ENCODE measurements at regions not wholly inside any gene's neighbourhood (a gene's known extent, or its start where the extent isn't known, plus 50 kb on each side); places are given as distances from the start of the nearest gene placed in this dataset.
"Not testable (repeated sequence)": the region's sequence is repeated elsewhere in the genome, so short reads cannot be mapped to it uniquely, and the experiment has no call there.

- intact Hi-C loops (cut with micrococcal nuclease), result no loop called here
These were observed 80.3 kb upstream of the PWP1 start for GRCh38 chr12:107605293-107605692.

DNA sequence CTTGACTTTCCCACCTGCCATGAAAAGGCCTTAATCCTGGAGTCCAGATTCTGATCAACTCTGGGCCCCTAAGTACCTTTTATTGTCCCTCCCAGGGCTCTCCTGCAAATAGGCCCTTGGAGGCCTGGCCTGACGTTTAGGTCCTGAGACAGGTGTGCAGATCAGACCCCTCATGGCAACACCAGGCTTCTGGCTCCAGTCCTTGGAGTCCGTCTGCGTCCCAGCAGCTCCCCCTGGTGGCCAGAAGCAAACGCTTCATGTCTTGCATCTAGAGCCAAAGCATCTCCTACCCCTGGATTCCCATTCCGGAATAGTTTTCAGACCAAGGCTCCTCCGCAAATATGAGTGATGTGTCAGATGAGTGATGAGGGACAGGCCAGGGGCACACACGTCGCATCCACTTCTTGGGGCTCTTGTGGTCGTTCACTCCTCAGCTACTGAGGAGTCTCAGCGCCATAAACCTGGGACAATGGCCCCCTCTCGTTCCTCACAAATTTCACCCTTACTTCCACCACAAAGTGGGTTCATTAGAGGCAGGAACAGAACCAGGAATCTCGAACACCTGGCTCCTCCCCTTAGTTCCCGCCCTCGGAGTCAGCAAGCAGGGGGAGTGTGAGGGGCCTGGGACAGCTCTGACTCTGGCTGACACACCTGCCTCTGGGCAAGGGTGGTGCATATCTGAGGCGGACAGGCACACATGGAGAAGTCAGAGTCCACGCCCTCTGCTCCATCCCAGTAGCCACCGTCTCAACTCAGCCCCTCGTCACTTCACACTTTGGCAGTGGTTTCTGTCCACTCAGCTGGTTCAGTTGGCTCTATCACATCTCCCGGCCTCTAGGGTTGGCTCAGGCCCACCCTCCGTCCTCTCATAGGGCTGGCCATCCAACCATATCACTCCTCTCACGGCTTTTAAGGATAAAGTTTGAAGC lies 77.9 kb upstream of the PWP1 start:
- intact Hi-C loops (cut with micrococcal nuclease), result loop anchor here (1.0 kb wide), 6 partner anchors 202 to 528 kb away; a partner anchor contains a TSS

DNA sequence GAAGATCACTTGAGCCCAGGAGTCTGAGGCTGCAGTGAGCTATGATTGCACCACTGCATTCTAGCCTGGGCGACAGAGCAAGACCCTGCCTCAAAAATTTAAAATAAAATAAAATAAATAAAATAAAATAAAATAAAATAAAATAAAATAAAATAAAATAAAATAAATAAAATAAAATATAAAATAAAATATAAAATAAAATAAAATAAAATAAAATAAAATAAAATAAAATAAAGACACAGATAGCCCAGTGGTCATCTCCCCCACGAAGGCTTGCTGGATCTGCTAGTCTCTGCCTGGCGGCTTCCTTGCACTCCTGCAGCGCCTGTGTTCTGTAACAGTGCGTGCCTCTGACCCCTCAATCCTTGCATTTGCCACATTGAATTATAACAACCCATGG lies 76.8 kb upstream of the PWP1 start:
- intact Hi-C loops (cut with micrococcal nuclease), result not testable (repeated sequence)

DNA sequence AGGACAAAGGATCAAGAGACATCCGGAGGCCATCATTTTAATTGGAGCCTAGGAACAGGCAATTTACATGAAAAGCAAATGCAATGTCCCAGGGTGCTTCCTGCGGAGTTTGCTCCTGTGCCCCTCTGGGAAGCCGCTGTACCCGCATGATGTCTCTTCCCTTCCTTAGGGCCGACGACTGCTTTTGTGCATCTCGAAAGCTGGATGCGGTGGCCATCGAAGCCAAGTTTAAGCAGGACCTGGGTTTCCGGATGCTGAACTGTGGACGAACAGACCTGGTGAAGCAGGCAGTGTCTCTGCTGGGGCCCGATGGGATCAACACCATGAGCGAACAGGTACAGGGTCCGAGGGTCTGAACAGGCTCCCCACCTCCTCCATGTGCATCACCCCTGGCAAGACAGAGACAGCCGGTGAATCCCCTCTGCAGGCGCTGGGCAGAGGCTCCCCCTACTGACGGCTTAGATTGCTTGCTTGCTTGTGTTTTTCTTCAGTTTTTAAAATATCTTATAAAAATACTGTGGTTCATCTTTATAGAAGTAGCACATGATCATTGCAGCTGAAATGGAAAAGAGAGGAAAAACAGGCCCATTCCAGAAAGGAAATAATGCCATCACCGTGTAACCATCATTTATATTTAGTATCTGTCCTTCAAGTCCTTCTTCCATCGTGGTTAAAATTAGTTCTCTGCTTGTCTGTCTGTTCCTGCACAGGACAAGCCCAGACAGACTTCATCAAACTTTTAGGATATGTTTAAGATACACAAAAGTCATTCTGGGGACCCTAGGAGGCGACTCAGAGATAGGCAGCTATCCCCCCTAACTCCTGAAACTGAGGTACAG lies 75.4 kb upstream of the PWP1 start:
- intact Hi-C loops (cut with micrococcal nuclease), result no loop called here

- intact Hi-C loops (cut with micrococcal nuclease), result no loop called here
These were observed 73.1 kb upstream of the PWP1 start for GRCh38 chr12:107612508-107612907.

GRCh38 chr12:107616941-107617340 lies 68.7 kb upstream of the PWP1 start:
- intact Hi-C loops (cut with micrococcal nuclease), result no loop called here

GRCh38 chr12:107618106-107618505 lies 67.5 kb upstream of the PWP1 start:
- intact Hi-C loops (cut with micrococcal nuclease), result no loop called here

GRCh38 chr12:107619831-107620230 lies 65.8 kb upstream of the PWP1 start:
- intact Hi-C loops (cut with micrococcal nuclease), result no loop called here

- intact Hi-C loops (cut with micrococcal nuclease), result no loop called here
These were observed 63.6 kb upstream of the PWP1 start for GRCh38 chr12:107622001-107622400.

DNA sequence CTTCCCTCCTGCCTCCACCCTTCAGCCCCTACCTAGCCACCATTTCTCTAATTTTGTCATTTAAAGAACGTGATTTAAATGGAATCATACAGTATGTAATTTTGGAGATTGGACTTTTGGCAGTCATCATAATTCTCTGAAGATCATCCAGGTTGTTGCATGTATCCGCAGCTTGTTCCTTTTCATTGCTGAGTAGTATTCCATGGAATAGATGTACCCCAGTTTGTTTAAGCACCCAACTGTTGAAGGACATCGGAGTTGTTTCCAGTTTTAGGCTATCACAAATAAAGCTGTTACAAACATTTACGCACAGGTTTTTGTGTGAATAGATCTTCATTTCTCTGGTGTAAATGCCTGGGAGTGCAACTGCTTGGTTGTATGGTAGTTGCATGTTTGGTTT lies 61.1 kb upstream of the PWP1 start:
- intact Hi-C loops (cut with micrococcal nuclease), result no loop called here

GRCh38 chr12:107631715-107632114 lies 53.9 kb upstream of the PWP1 start:
- intact Hi-C loops (cut with micrococcal nuclease), result no loop called here

- intact Hi-C loops (cut with micrococcal nuclease), result no loop called here
These were observed 53.4 kb upstream of the PWP1 start for GRCh38 chr12:107632246-107632645.

DNA sequence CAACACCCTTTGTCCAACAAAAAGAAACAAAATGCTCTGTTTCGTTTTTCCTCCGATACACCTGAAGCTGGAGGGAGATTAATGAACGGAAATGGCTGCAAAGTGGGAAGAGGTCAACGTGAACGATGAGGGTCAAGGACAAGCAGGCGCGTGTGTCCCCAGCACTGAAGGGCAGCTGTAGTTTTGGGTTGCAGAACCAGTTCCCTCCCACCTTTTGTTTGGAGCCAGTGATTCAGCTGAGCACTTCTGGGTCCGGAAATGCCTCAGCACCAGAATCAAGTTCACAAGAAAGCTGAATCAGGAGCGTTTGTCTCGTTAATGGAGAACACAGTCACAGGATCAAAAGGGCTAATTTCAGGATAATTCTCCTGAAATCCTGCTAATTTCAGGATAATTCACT lies 51.1 kb upstream of the PWP1 start:
- intact Hi-C loops (cut with micrococcal nuclease), result no loop called here

- intact Hi-C loops (cut with micrococcal nuclease), result no loop called here
These were observed 50.5 kb upstream of the PWP1 start for GRCh38 chr12:107635139-107635538.

Measured in T-helper 1 cell treated with Interleukin-12 subunit alpha and Interleukin-12 subunit beta and Interleukin-4 antibody, amounts not matched to agents 30 ng/mL and 1 ng/mL, for 36 hours (primary cell).